Islet of Langerhans (tissue), 1 donor: ENCODE measurements at regions not wholly inside any gene's neighbourhood (a gene's known extent, or its start where the extent isn't known, plus 50 kb on each side); places are given as distances from the start of the nearest gene placed in this dataset.
A peak's percentile ranks its signal among the peaks of the same experiment; 100 is the strongest.

Experiments
- FAIRE-seq: peaks from one replicate; lab custom pipeline; 2011; peaks lifted over from hg19 to GRCh38; lab: Jason Lieb, UNC

- FAIRE-seq = no peak
Measured at GRCh38 chr20:9919271-9920014, 80.6 kb upstream of the PAK5 start.

GRCh38 chr20:9918348-9918747 is 79.5 kb upstream of the PAK5 start:
- no peak for FAIRE-seq

- FAIRE-seq = no peak
Measured at GRCh38 chr20:9916761-9917160, 77.9 kb upstream of the PAK5 start.

GRCh38 chr20:9912858-9913434 is 74.1 kb upstream of the PAK5 start:
- peak; percentile 96 for FAIRE-seq

- no peak for FAIRE-seq
Measured at GRCh38 chr20:9912290-9912689, 73.4 kb upstream of the PAK5 start.

- FAIRE-seq = no peak
Measured at GRCh38 chr20:9911519-9911918, 72.6 kb upstream of the PAK5 start.

- no peak for FAIRE-seq
Measured at GRCh38 chr20:9909167-9909566, 70.3 kb upstream of the PAK5 start.

- FAIRE-seq = no peak
Measured at GRCh38 chr20:9903048-9903655, 64.3 kb upstream of the PAK5 start.

GRCh38 chr20:9889270-9889981 is 50.5 kb upstream of the PAK5 start:
- FAIRE-seq = no peak
